Middle frontal gyrus (tissue), 1 donor: ENCODE measurements at regions not wholly inside any gene's neighbourhood (a gene's known extent, or its start where the extent isn't known, plus 50 kb on each side); places are given as distances from the start of the nearest gene placed in this dataset.

Experiments
- DNase-seq: peaks from one replicate; pipeline ENCODE4 v3.0.0-alpha.2; 2015; ENCODE audit warnings: low spot score; ENCODE audit errors: extremely low spot score

DNA sequence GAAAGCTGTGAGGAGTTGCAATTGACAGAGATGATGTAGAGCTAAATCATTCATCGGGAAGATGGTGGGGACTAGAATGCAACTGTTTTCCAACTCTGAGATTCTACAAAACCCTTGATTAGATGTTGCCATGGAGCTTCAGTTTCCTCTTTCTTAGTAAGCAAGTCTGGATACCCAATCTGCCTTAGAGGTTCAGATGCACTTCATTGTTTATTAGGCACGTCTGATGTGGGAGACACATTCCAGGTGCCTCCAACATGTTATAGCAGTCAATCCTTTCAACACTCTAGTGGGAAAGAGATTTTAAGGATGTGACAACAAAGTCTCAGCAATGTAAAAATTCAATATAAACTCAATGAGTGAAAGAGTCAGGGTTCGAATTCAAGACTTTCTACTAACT lies 291.3 kb upstream of the PHYHIPL start:
- no peak for DNase-seq

- no peak for DNase-seq
Measured at GRCh38 chr10:58885686-58886345, 290.6 kb upstream of the PHYHIPL start.

GRCh38 chr10:58886406-58886805 lies 290.0 kb upstream of the PHYHIPL start:
- DNase-seq, result no peak

DNA sequence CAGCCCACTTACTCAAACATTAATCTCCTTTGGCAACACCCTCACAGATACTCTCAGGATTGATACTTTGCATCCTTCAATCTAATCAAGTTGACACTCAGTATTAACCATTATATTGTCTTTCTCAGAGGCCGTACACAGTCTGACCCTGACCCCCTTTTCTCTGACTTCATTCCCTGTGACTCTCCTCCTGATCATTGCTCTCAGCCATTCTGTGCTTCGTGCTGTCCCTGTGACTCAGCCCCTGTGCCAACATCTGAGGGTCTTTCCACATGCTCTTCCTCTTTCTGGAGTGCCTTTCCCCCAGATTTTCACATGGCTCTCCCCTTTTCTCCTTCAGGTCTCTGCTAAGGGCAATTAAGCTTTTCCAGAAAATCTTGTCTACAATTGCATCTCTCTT lies 289.0 kb upstream of the PHYHIPL start:
- no peak for DNase-seq

DNA sequence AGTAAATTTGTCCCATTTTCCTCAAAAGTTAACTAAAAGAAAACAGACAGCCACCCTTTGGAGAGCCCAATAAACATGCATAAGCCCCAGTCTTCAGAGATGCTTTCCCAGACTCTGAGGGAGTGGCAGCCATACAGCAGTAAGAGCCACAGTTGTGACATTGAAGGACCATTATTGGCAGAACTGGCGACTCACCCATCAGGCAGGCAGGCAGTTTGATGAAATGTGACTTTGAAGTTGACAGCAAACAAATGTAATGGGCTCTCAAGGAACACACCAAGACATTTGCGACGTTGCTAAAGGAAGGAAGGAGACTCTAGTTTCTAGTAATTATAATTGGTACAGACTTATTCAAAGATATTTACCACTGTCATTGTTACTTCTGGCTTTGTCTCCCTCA lies 287.5 kb upstream of the PHYHIPL start:
- no peak for DNase-seq

- DNase-seq, result no peak
Measured at GRCh38 chr10:58892031-58892531, 284.4 kb upstream of the PHYHIPL start.

GRCh38 chr10:58894929-58895328 lies 281.5 kb upstream of the PHYHIPL start:
- no peak for DNase-seq

DNA sequence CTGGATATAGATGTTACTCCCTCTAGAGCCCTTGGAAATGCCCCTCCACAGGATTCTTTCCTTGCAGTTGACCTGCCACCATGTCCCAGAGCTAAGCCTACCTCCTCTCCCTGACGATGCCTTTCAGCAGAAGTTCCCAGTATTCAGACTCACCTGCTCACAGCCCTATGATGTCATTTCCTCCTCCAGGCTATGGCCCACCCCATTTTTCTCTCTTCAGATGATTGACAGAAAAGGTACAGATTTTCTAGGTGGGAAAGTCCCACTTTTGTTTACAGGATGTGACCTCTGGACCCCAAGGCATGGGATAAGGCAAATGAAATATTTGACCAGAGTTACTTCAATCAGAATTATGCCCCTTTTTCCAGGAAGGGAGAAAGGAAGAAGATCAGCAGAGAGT lies 280.2 kb upstream of the PHYHIPL start:
- DNase-seq, result no peak

DNA sequence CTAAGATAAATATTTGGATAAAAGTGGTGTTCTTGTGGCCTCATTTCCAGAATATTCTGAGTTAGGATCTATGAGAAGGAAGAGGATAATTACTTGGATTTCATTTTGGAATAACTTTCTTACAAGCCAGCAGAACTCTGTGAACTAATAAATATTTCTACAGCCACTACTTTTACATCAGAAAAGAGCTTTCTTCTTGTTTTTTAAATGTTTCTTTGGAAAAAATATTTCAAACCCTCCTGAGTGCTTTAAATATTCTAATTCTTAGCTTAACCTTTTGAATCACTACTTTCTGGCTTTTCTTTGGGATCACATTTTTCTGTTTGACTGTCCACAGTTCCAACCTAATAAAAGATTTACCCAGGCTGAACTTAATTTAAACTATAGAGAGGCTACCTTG lies 279.2 kb upstream of the PHYHIPL start:
- DNase-seq, result no peak

DNA sequence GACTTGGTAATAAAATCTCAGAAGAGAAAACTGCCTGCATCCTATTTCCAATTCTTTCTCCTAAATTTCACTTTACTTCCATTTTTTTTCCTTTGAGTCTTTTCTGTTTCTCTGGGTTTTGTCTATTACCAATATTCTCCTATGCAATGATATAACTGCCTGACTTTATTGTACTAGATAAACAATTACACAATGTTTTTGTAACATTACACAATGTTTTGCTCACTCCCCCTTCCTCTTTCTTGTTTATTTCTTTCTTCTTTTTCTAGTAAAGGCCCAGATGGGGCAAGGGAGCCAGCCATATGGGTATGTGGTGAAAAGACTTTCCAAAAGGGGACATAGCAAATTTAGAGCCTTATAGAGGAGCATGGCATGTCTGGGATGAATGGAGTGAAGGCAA lies 278.7 kb upstream of the PHYHIPL start:
- no peak for DNase-seq

- DNase-seq, result no peak
Measured at GRCh38 chr10:58898854-58899573, 277.4 kb upstream of the PHYHIPL start.

GRCh38 chr10:58901092-58901646 lies 275.3 kb upstream of the PHYHIPL start:
- DNase-seq, result no peak

DNA sequence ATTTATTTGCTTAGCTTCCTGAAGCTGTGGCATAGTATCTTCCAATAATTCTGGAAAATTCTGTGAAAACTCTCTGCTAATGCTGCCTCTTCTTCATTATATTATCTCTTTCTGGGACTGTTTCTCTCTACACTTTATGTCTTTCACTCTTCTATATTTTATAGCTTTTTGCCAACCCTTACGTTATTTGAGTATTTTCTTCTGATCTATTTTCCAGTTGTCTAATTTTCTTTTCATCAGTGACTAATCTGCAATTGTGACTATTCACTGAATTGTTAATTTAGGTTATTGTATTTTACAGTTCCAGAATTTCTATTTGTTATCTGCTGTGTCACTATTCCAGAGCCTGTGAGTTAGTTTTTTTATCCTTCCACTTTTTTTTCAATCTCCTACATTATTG lies 273.4 kb upstream of the PHYHIPL start:
- no peak for DNase-seq

- DNase-seq, result no peak
Measured at GRCh38 chr10:58909881-58910280, 266.6 kb upstream of the PHYHIPL start.

- DNase-seq, result no peak
Measured at GRCh38 chr10:58913717-58914116, 262.7 kb upstream of the PHYHIPL start.

DNA sequence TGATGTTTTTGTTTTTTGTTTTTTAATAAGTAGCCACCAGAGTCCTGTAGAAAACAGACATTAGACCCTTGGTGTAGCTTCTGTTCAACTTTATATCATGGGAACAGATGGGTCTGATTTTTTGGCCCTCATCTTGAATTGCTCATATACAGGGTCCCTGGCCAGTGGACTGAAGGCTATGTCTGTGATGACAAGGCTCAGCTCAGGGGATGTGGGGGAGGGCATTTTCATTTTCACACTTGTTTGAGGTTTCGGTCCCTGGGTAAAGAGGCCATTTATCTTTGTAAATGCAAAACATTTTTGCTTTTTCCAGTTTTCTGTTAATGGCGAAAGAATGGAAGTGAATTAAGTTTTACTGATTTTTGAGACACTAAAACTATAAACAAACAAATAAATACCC lies 257.6 kb upstream of the PHYHIPL start:
- DNase-seq, result no peak

- no peak for DNase-seq
Measured at GRCh38 chr10:58919927-58920654, 256.4 kb upstream of the PHYHIPL start.

DNA sequence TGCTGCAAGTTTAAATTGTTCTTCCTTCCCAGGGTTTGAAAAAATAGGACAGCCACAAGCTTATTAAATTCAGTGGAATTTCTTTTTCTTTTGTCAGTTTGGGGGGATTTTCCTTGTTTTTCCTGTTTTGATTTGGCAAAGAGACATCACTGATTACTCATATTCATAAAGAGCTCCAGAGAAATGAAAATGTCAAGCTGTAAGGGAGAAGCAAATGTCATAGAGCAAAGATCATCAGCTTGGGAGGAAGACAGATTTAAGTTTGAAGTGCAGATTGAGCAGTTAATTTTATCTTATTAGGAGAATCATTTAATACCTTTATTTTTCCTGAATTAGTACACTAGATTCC lies 255.8 kb upstream of the PHYHIPL start:
- DNase-seq, result no peak

DNA sequence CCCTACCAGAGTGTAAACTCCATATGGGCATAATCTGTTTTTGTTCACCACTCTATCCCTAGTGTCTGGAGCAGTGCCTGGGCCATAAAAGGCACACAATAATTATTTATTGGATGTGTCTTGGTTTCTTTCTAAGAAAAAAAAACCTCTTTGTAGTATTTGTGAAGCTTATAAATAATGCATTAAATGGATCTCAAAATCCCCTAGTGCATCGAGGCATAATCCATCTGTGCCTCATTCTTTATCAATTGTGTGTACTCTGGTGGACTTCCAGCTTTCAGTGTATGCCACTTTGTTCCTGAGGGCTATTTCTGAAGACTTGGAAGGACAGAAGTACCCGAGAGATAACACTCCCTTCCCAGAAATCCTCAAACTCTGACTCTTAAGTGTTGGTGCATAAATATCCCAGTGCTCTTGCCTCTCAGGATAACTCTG lies 255.0 kb upstream of the PHYHIPL start:
- DNase-seq, result no peak

- no peak for DNase-seq
Measured at GRCh38 chr10:58925381-58925780, 251.1 kb upstream of the PHYHIPL start.

GRCh38 chr10:58930500-58930899 lies 245.9 kb upstream of the PHYHIPL start:
- DNase-seq, result no peak

- no peak for DNase-seq
Measured at GRCh38 chr10:58932126-58932525, 244.3 kb upstream of the PHYHIPL start.
